HL-60/S4 treated with phorbol 12-myristate 13-acetate at 8.2 ng/mL for 4 days and 3 days (cell line): ENCODE measurements at regions not wholly inside any gene's neighbourhood (a gene's known extent, or its start where the extent isn't known, plus 50 kb on each side); places are given as distances from the start of the nearest gene placed in this dataset.
"Not testable (repeated sequence)": the region's sequence is repeated elsewhere in the genome, so short reads cannot be mapped to it uniquely, and the experiment has no call there.

Source experiments
- in situ Hi-C: fragments of 300-500 bp; cut with MboI; formaldehyde crosslinking; loops from 2 replicates; pipeline ENCODE4 v1.15.0; 2022; ENCODE audit warnings: low sequenced_read_pairs

DNA sequence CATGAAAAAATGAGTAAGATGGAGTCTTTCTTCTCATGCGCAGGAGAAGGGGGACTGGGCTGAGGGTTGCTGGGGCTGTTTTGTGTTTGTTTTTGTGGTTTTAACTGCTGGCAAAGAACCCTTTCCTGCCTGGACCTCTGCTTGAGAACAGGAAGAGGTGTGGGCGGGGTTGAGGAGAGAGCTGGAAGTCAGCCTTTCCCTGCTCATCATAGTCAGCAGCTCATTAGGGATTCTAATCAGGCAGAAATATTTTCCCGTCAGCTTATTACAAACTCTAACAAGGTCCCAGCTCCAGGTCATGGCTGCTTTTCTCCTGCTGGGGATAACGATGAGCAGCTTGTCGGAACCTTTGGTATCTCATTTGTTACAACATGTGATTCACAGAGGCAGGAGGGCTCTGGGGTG, 185.0 kb upstream of the NRXN3 start:
- in situ Hi-C loops, result no loop called here

DNA sequence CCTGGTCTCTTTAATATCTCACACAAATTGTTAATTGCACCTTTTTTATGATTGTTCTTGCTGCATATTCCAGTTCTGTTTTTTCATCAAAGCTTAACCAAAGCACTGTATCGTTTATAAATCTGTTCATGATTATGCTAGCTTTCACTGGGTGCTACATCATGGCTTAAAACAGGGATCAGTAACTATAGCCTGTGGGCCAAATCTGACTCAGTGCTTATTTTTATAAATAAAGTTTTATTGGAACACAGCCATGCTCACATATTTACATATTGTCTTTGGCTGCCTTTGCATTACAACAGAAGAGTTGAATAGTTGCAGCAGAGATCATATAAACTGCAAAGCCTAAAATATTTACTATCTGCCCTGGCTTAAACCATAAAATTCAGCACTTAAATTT, 183.4 kb upstream of the NRXN3 start:
- in situ Hi-C loops, result no loop called here

- in situ Hi-C loops, result no loop called here
These were observed 181.9 kb upstream of the NRXN3 start for GRCh38 chr14:77988096-77988870.

- in situ Hi-C loops, result no loop called here
These were observed 181.2 kb upstream of the NRXN3 start for GRCh38 chr14:77988970-77989369.

- in situ Hi-C loops, result no loop called here
These were observed 180.7 kb upstream of the NRXN3 start for GRCh38 chr14:77989441-77989991.

- in situ Hi-C loops, result no loop called here
These were observed 179.8 kb upstream of the NRXN3 start for GRCh38 chr14:77990337-77990736.

- in situ Hi-C loops, result no loop called here
These were observed 178.9 kb upstream of the NRXN3 start for GRCh38 chr14:77991128-77991772.

DNA sequence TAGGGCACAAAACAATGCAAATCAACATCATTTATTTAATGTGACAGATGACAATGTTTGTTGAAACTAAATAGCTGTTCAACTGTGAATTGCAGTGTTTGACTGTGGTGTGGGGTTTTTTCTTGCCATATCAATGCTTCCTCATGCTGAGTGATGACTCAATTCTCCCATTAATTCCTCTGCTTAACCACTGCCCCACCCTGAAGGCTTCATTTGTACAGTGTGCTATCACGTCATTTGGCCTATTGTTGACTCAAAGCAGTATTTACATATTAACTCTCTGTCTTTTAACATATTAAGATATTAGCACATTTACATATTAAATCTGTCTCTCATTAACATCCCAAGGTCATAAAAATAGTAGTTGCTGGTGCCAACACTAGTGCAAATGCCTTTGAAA, 164.8 kb upstream of the NRXN3 start:
- in situ Hi-C loops, result loop anchor here (25.0 kb wide), 1 partner anchor 557 kb away; no protein-coding TSS in a partner anchor

GRCh38 chr14:78007160-78007559, 163.0 kb upstream of the NRXN3 start:
- in situ Hi-C loops, result loop anchor here (25.0 kb wide), 1 partner anchor 555 kb away; no protein-coding TSS in a partner anchor

DNA sequence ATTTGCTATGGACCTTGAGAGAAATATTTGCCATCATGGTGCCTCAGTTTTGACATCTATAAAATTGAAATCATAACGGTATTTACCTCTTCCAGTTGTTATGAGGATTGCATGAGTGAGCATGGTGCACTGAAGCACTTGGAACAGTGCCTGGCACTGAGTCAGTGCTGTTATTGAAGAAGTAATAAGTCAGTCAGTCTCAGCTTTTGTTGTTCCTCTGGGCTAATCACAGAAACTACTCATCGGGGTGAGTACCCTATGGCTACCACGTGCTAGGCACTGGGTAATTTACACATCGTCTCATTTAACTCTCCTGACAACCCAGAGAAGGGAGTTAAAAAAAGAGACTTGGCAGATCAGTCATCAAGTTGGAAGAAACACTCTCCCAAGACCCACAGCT, 159.5 kb upstream of the NRXN3 start:
- in situ Hi-C loops, result loop anchor here (25.0 kb wide), 1 partner anchor 552 kb away; no protein-coding TSS in a partner anchor

GRCh38 chr14:78013911-78014310, 156.3 kb upstream of the NRXN3 start:
- in situ Hi-C loops, result loop anchor here (25.0 kb wide), 1 partner anchor 548 kb away; no protein-coding TSS in a partner anchor

GRCh38 chr14:78016532-78016931, 153.6 kb upstream of the NRXN3 start:
- in situ Hi-C loops, result loop anchor here (25.0 kb wide), 1 partner anchor 546 kb away; no protein-coding TSS in a partner anchor

- in situ Hi-C loops, result loop anchor here (25.0 kb wide), 1 partner anchor 544 kb away; no protein-coding TSS in a partner anchor
These were observed 151.9 kb upstream of the NRXN3 start for GRCh38 chr14:78018283-78018682.

- in situ Hi-C loops, result loop anchor here (25.0 kb wide), 1 partner anchor 540 kb away; no protein-coding TSS in a partner anchor
These were observed 148.1 kb upstream of the NRXN3 start for GRCh38 chr14:78022059-78022458.

DNA sequence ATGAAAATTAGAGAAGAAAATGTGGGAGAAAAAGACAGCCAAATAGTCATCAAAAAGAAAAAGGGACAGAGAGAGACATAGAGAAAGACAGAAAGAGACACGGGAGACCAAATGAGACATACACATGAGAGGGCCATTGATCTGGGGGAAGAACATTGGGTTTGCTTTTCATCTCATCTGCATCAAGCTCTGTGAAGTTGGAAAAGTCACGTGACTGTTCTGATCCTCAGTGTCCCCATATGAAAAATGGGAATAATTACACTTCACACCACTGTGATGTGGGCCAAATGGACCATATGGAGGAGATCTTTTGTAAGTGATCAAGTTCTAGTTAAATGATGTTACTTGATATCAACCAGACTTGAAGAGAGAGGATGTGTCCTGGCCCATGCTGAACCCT, 147.1 kb upstream of the NRXN3 start:
- in situ Hi-C loops, result loop anchor here (25.0 kb wide), 1 partner anchor 539 kb away; no protein-coding TSS in a partner anchor

DNA sequence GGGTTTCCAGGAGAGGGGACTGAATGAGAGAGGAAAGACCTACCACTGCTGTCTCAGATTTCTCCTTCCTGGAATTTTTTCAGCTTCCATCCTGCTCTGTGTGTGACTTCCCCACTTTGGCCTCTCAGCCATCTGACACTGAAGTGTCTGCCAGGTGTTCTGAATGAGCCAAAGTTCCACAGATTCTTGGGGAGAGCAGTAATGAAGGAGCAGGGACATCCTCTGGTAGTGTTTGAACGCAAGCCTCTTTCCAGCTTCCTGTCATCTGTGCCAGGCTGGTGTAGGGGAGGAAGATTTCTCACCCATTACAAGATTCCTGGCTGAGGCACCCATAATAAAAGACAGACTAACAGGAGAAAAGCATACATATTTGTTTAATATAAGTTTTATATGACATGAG, 141.7 kb upstream of the NRXN3 start:
- in situ Hi-C loops, result no loop called here

GRCh38 chr14:78029601-78030372, 140.4 kb upstream of the NRXN3 start:
- in situ Hi-C loops, result no loop called here

DNA sequence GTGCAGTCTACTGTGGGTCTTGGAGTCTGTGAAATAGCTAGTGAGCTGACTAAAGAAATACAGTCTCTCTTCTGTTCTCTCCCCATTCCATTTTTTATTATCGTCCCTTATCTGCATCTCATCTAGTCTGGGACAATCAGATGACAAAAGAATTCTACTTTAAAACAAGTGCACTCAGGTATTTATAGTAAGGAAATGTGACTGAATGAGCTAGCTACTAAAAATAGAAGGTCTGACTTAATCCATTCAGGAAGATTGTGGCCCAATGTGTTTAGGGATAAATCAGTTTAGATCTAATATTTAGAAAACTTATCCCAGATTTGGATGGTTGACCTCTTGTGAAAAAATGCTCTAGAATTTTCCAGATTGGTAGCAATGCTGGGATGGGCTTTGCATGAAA, 126.8 kb upstream of the NRXN3 start:
- in situ Hi-C loops, result no loop called here

- in situ Hi-C loops, result no loop called here
These were observed 122.1 kb upstream of the NRXN3 start for GRCh38 chr14:78048120-78048519.

GRCh38 chr14:78056890-78057289, 113.3 kb upstream of the NRXN3 start:
- in situ Hi-C loops, result not testable (repeated sequence)

DNA sequence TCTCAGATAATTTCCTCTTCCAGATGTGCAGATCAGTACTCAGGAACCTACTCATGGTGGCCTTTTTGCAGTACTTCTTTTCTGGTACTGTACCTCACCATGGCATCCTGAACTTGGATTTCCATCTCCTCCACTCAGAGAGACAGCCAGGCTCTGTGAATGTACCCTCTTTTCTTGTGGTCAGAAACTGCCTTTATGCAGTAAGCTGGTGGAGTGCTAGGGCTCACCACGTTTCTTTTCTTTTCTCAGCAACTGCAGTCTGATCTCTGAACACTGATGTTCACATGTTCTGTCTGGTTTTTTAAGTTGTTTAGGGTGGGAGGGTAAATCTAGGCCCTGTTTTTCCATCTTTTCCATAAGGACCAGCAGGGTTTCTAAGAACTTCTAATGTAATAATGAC, 99.8 kb upstream of the NRXN3 start:
- in situ Hi-C loops, result no loop called here
